GM12891 (cell line): ENCODE measurements at regions not wholly inside any gene's neighbourhood (a gene's known extent, or its start where the extent isn't known, plus 50 kb on each side); places are given as distances from the start of the nearest gene placed in this dataset.

ENCODE experiments used
- POLR2A ChIP-seq: IDR thresholded peaks from 2 replicates; pipeline ENCODE4 v1.6.1; 2011; ENCODE audit warnings: low read depth, low read length, control low read depth
- SPI1 ChIP-seq: IDR thresholded peaks from 2 replicates; pipeline ENCODE4 v1.6.1; 2011; ENCODE audit warnings: low read depth, low read length, control low read depth
- TAF1 ChIP-seq: IDR thresholded peaks from 2 replicates; pipeline ENCODE4 v1.6.1; 2011; ENCODE audit warnings: low read depth, low read length, control low read depth

GRCh38 chr14:57150449-57150848 lies 118.3 kb downstream of the EXOC5 start:
- TF ChIP-seq SPI1 = no peak
- no peak for TF ChIP-seq TAF1
- no peak for TF ChIP-seq POLR2A
